ENCODE measurements at regions not wholly inside any gene's neighbourhood (a gene's known extent, or its start where the extent isn't known, plus 50 kb on each side); places are given as distances from the start of the nearest gene placed in this dataset.

DNA sequence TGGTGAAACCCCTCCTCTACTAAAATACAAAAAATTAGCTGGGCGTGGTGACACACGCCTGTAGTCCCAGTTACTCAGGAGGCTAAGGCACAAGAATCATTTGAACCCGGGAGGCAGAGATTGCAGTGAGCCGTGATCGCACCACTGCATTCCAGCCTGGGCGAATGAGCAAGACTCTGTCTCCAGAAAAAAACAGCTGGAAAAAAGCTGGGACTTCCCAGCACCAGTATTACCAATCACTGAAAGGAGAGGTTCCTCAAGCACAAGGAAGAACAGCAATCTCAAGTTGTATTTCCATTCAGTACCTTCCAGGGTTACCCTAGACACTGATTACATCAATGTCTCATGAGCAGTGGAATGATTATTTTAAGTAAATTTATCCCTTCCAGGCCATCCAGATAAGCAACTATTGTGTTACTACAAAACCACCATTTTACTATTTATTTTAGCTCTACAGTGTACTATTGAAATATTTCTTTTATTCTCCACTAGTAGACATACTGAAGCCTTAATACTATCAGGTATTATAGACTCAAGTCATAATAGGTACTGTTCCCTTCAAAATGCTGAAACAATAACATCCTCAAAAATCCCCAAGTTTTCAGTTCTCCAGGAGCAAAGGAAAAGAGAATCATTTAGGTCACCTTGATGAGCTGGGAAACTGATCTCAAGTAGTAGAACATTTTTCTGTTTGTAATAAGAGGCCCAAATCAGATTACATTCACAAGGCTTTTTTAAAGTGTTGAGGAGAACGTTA is 54.8 kb upstream of the VGLL4 start:
- TF ChIP-seq EZH2 (IDR thresholded peaks at IDR 0.05; ENCODE audit: borderline replicate concordance, insufficient read depth, low read depth, low read length, poor library complexity, severe bottlenecking): no peak
- TF ChIP-seq, protein P1, sequence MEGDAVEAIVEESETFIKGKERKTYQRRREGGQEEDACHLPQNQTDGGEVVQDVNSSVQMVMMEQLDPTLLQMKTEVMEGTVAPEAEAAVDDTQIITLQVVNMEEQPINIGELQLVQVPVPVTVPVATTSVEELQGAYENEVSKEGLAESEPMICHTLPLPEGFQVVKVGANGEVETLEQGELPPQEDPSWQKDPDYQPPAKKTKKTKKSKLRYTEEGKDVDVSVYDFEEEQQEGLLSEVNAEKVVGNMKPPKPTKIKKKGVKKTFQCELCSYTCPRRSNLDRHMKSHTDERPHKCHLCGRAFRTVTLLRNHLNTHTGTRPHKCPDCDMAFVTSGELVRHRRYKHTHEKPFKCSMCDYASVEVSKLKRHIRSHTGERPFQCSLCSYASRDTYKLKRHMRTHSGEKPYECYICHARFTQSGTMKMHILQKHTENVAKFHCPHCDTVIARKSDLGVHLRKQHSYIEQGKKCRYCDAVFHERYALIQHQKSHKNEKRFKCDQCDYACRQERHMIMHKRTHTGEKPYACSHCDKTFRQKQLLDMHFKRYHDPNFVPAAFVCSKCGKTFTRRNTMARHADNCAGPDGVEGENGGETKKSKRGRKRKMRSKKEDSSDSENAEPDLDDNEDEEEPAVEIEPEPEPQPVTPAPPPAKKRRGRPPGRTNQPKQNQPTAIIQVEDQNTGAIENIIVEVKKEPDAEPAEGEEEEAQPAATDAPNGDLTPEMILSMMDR (IDR thresholded peaks at IDR 0.05): no peak
- intact Hi-C loops (cut with micrococcal nuclease): no loop called here
- no peaks in the 10 kb centered on the region for H3K9me3 Mint-ChIP-seq (ENCODE audit: insufficient read depth)
- no peaks in the 10 kb centered on the region for H3K36me3 ChIP-seq (replicated peaks in 1 of 2; ENCODE audit: control extremely low read depth in 1 of 2, control insufficient read depth in 1 of 2, extremely low read depth in 1 of 2, insufficient read depth in 2 of 2, low read length in 1 of 2)
- no peaks in the 10 kb centered on the region for H3K9me3 ChIP-seq (ENCODE audit: control extremely low read depth in 1 of 3, control insufficient read depth in 2 of 3, insufficient read depth in 1 of 3, low read length in 2 of 3)
- CTCF ChIA-PET: no interaction called here
- H3K27me3 Mint-ChIP-seq: no peaks in the 10 kb centered on the region
- H3K27me3 ChIP-seq (replicated peaks in 1 of 4; ENCODE audit: control extremely low read depth in 1 of 4, control insufficient read depth in 3 of 4, insufficient read depth in 4 of 4, low read length in 3 of 4): no peaks in the 10 kb centered on the region
- H3K27ac Mint-ChIP-seq: no peak overlapping the region
- H3K4me3 ChIP-seq (ENCODE audit: control extremely low read depth in 1 of 5, extremely low read depth in 1 of 5, insufficient read depth in 1 of 5, low read depth in 2 of 5, low read length in 4 of 5): no peak overlapping the region
- POLR2A ChIA-PET: no interaction called here
- H3K79me2 ChIP-seq (ENCODE audit: control insufficient read depth, insufficient read depth, low read length): peaks cover 16% of the 10 kb centered on the region
- H3K9ac ChIP-seq (ENCODE audit: low read length): no peak overlapping the region
- 95% methylated on average over 6 of the region's 7 CpGs for WGBS (ENCODE audit: insufficient coverage)
- H3K4me2 ChIP-seq (replicated peaks; ENCODE audit: low read depth, low read length, poor library complexity, severe bottlenecking): no peak overlapping the region
- no peak overlapping the region for H3K27ac ChIP-seq (ENCODE audit: low read length in 2 of 2)
- H3K4me1 Mint-ChIP-seq: no peaks in the 10 kb centered on the region
- H4K20me1 ChIP-seq (ENCODE audit: control insufficient read depth, insufficient read depth, low read length, poor library complexity, severe bottlenecking): no peaks in the 10 kb centered on the region
- H3K4me1 ChIP-seq (ENCODE audit: control insufficient read depth in 2 of 2, insufficient read depth in 2 of 2, low read length in 2 of 2): no peaks in the 10 kb centered on the region
- ATAC-seq (ENCODE audit: low read depth): no peak
- no peak for DNase-seq
- no peak overlapping the region for H3K4me3 Mint-ChIP-seq
- no peak overlapping the region for H2AFZ ChIP-seq (ENCODE audit: insufficient read depth, low read depth, low read length, poor library complexity, severe bottlenecking)

DNA sequence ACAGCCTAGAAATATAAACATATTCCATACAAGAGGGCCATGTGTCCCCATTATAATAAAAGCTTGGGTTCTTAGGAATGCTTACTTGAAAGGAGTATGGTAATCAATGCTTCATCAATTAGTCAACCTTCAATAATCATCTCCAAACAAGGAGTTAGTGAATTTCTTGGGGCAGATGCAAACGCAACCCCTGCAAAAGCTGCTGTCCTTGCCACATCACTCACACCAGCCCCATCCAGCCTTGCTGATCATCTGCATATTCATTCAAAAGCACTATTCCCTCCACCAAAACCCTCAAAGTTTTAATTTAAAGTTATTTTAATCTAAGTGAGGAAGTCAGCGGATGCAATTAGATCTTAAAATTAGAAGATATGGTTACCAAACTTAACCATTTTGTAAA is 54.0 kb upstream of the VGLL4 start:
- Mint-ChIP-seq H3K4me1 (no peaks in the 10 kb centered on the region), H3K4me3 (no peak overlapping the region), H3K9me3 (ENCODE audit: insufficient read depth) (no peaks in the 10 kb centered on the region), H3K27me3 (no peaks in the 10 kb centered on the region), H3K27ac (no peak overlapping the region)
- Histone ChIP-seq H3K4me3 (ENCODE audit: control extremely low read depth in 1 of 5, extremely low read depth in 1 of 5, insufficient read depth in 1 of 5, low read depth in 2 of 5, low read length in 4 of 5) (no peak overlapping the region), H3K4me2 (replicated peaks; ENCODE audit: low read depth, low read length, poor library complexity, severe bottlenecking) (no peak overlapping the region), H4K20me1 (ENCODE audit: control insufficient read depth, insufficient read depth, low read length, poor library complexity, severe bottlenecking) (no peaks in the 10 kb centered on the region), H3K36me3 (replicated peaks in 1 of 2; ENCODE audit: control extremely low read depth in 1 of 2, control insufficient read depth in 1 of 2, extremely low read depth in 1 of 2, insufficient read depth in 2 of 2, low read length in 1 of 2) (no peaks in the 10 kb centered on the region), H3K9me3 (ENCODE audit: control extremely low read depth in 1 of 3, control insufficient read depth in 2 of 3, insufficient read depth in 1 of 3, low read length in 2 of 3) (no peaks in the 10 kb centered on the region), H2AFZ (ENCODE audit: insufficient read depth, low read depth, low read length, poor library complexity, severe bottlenecking) (no peak overlapping the region), H3K27me3 (replicated peaks in 1 of 4; ENCODE audit: control extremely low read depth in 1 of 4, control insufficient read depth in 3 of 4, insufficient read depth in 4 of 4, low read length in 3 of 4) (no peaks in the 10 kb centered on the region), H3K27ac (ENCODE audit: low read length in 2 of 2) (no peak overlapping the region), H3K4me1 (ENCODE audit: control insufficient read depth in 2 of 2, insufficient read depth in 2 of 2, low read length in 2 of 2) (no peaks in the 10 kb centered on the region), H3K9ac (ENCODE audit: low read length) (no peak overlapping the region), H3K79me2 (ENCODE audit: control insufficient read depth, insufficient read depth, low read length) (peaks cover 16% of the 10 kb centered on the region)
- CTCF ChIA-PET: no interaction called here
- intact Hi-C loops (cut with micrococcal nuclease): no loop called here
- POLR2A ChIA-PET: no interaction called here
- DNase-seq (no peak), ATAC-seq (ENCODE audit: low read depth) (no peak)
- no CpG with 5 or more reads among the region's 2 CpGs for WGBS (ENCODE audit: insufficient coverage)
- TF ChIP-seq, protein P1 (IDR thresholded peaks at IDR 0.05): no peak
- TF ChIP-seq EZH2 (IDR thresholded peaks at IDR 0.05; ENCODE audit: borderline replicate concordance, insufficient read depth, low read depth, low read length, poor library complexity, severe bottlenecking): no peak

Measured in B cell (primary cell).